ENCODE measurements at regions not wholly inside any gene's neighbourhood (a gene's known extent, or its start where the extent isn't known, plus 50 kb on each side); places are given as distances from the start of the nearest gene placed in this dataset.

GRCh38 chr14:86414146-86414545, 884.2 kb downstream of the FLRT2 start:
- POLR2A ChIA-PET = no interaction called here
- CTCF ChIA-PET = interaction anchor here (1.0 kb wide), 1 partner anchor 451 kb away, joined by 3 read pairs; no protein-coding TSS in a partner anchor
- no peak overlapping the region for H3K4me3 ChIP-seq (ENCODE audit: low read depth, low read length)
- no peak for TF ChIP-seq CTCF (IDR thresholded peaks at IDR 0.05; ENCODE audit: insufficient read depth, low read length, missing control alignments)
- DNase-seq (ENCODE audit: low read depth, low spot score) = no peak

- ChIA-PET POLR2A (no interaction called here), CTCF (no interaction called here)
- TF ChIP-seq CTCF (IDR thresholded peaks at IDR 0.05; ENCODE audit: insufficient read depth, low read length, missing control alignments) = no peak
- H3K4me3 ChIP-seq (ENCODE audit: low read depth, low read length) = no peak overlapping the region
- no peak for DNase-seq (ENCODE audit: low read depth, low spot score)
Observed at GRCh38 chr14:86404989-86405649, 875.2 kb downstream of the FLRT2 start.

- DNase-seq (ENCODE audit: low read depth, low spot score) = no peak
- no peak for TF ChIP-seq CTCF (IDR thresholded peaks at IDR 0.05; ENCODE audit: insufficient read depth, low read length, missing control alignments)
- CTCF ChIA-PET = no interaction called here
- POLR2A ChIA-PET = no interaction called here
- no peak overlapping the region for H3K4me3 ChIP-seq (ENCODE audit: low read depth, low read length)
Observed at GRCh38 chr14:86404425-86404824, 874.5 kb downstream of the FLRT2 start.

- CTCF ChIA-PET = no interaction called here
- TF ChIP-seq CTCF (IDR thresholded peaks at IDR 0.05; ENCODE audit: insufficient read depth, low read length, missing control alignments) = no peak
- H3K4me3 ChIP-seq (ENCODE audit: low read depth, low read length) = no peak overlapping the region
- DNase-seq (ENCODE audit: low read depth, low spot score) = no peak
- POLR2A ChIA-PET = no interaction called here
Observed at GRCh38 chr14:86402545-86402944, 872.6 kb downstream of the FLRT2 start.

- no peak overlapping the region for H3K4me3 ChIP-seq (ENCODE audit: low read depth, low read length)
- no peak for DNase-seq (ENCODE audit: low read depth, low spot score)
- ChIA-PET CTCF (no interaction called here), POLR2A (no interaction called here)
- no peak for TF ChIP-seq CTCF (IDR thresholded peaks at IDR 0.05; ENCODE audit: insufficient read depth, low read length, missing control alignments)
Observed at GRCh38 chr14:86391085-86391484, 861.1 kb downstream of the FLRT2 start.

GRCh38 chr14:86388216-86388615, 858.3 kb downstream of the FLRT2 start:
- CTCF ChIA-PET = no interaction called here
- POLR2A ChIA-PET = no interaction called here
- H3K4me3 ChIP-seq (ENCODE audit: low read depth, low read length) = no peak overlapping the region
- DNase-seq (ENCODE audit: low read depth, low spot score) = no peak
- TF ChIP-seq CTCF (IDR thresholded peaks at IDR 0.05; ENCODE audit: insufficient read depth, low read length, missing control alignments) = no peak

Data from AG04449 (cell line).